Panc1 (cell line): ENCODE measurements at regions not wholly inside any gene's neighbourhood (a gene's known extent, or its start where the extent isn't known, plus 50 kb on each side); places are given as distances from the start of the nearest gene placed in this dataset.

Source experiments
- CTCF ChIP-seq: fragments of 450-650 bp; IDR thresholded peaks from 2 replicates; pipeline ENCODE4 v1.5.1; 2017; ENCODE audit warnings: mild to moderate bottlenecking
- POLR2AphosphoS5 ChIP-seq: IDR thresholded peaks from 2 replicates; pipeline ENCODE4 v1.6.1; 2012; ENCODE audit warnings: mild to moderate bottlenecking, low read depth, low read length, moderate library complexity
- REST ChIP-seq, 2 experiments: IDR thresholded peaks; 2 replicates each; pipeline ENCODE4 v1.6.1; 2011 to 2012; ENCODE audit warnings: low read depth in 2 of 2, control low read depth in 1 of 2, low read length in 1 of 2, mild to moderate bottlenecking in 1 of 2, moderate library complexity in 1 of 2; ENCODE audit not compliant: insufficient read depth in 1 of 2
- SIN3A ChIP-seq: IDR thresholded peaks from 2 replicates; pipeline ENCODE4 v1.6.1; 2012; ENCODE audit warnings: low read depth, mild to moderate bottlenecking, low read length, moderate library complexity, borderline replicate concordance; ENCODE audit not compliant: insufficient read depth
- TCF7L2 ChIP-seq: IDR thresholded peaks from 2 replicates; pipeline ENCODE4 v1.6.1; 2011; ENCODE audit warnings: mild to moderate bottlenecking, low read depth, low read length, inconsistent platforms

- TF ChIP-seq CTCF: no peak
- no peak for TF ChIP-seq POLR2AphosphoS5
- no peak for TF ChIP-seq REST (IDR thresholded peaks at IDR 0.05; ENCODE audit: insufficient read depth in 1 of 2, low read depth in 2 of 2, low read length in 1 of 2)
- TF ChIP-seq SIN3A: no peak
- no peak for TF ChIP-seq TCF7L2
Observed at GRCh38 chr2:35408320-35408719, 947.3 kb upstream of the CRIM1 start.
